PC-3 (cell line): ENCODE measurements at regions not wholly inside any gene's neighbourhood (a gene's known extent, or its start where the extent isn't known, plus 50 kb on each side); places are given as distances from the start of the nearest gene placed in this dataset.

Source experiments
- CTCF ChIP-seq: fragments of 300-600 bp; sonication (generic); conservative IDR thresholded peaks from 2 replicates; pipeline ENCODE4 v1.5.1; 2017; ENCODE audit warnings: antibody characterized with exemption, low read depth, mild to moderate bottlenecking, low read length
- EZH2 ChIP-seq: fragments of 300-600 bp; sonication (generic); IDR thresholded peaks from one replicate; pipeline ENCODE4 v1.6.1; 2017; ENCODE audit warnings: antibody characterized with exemption, mild to moderate bottlenecking, low read length; ENCODE audit not compliant: unreplicated experiment
- EZH2phosphoT487 ChIP-seq: fragments of 300-600 bp; sonication (generic); IDR thresholded peaks from 2 replicates; pipeline ENCODE4 v1.6.1; 2018; ENCODE audit warnings: mild to moderate bottlenecking, antibody characterized with exemption, low read length, borderline replicate concordance

GRCh38 chr7:125084196-125084595 is 154.6 kb upstream of the POT1 start:
- TF ChIP-seq CTCF (no peak), EZH2 (no peak), EZH2phosphoT487 (no peak)
